ENCODE measurements at regions not wholly inside any gene's neighbourhood (a gene's known extent, or its start where the extent isn't known, plus 50 kb on each side); places are given as distances from the start of the nearest gene placed in this dataset.

- Histone ChIP-seq H3K4me3 (ENCODE audit: low read depth, low read length) (no peak overlapping the region), H3K27ac (no peak overlapping the region), H3K27me3 (ENCODE audit: insufficient read depth, low read depth, severe bottlenecking) (peaks cover 53% of the 10 kb centered on the region), H3K9me3 (ENCODE audit: severe bottlenecking) (no peaks in the 10 kb centered on the region), H3K36me3 (no peaks in the 10 kb centered on the region)
- TF ChIP-seq CTCF (IDR thresholded peaks at IDR 0.05; ENCODE audit: low read depth, low read length): no peak
- no peak for DNase-seq
Measured at GRCh38 chr20:22159276-22159675, 425.1 kb downstream of the FOXA2 start.

- TF ChIP-seq CTCF (IDR thresholded peaks at IDR 0.05; ENCODE audit: low read depth, low read length): no peak
- H3K9me3 ChIP-seq (ENCODE audit: severe bottlenecking): peaks cover 7% of the 10 kb centered on the region
- DNase-seq: no peak
- H3K36me3 ChIP-seq: no peaks in the 10 kb centered on the region
- H3K4me3 ChIP-seq (ENCODE audit: low read depth, low read length): no peak overlapping the region
- H3K27me3 ChIP-seq (ENCODE audit: insufficient read depth, low read depth, severe bottlenecking): peaks cover 5% of the 10 kb centered on the region
- H3K27ac ChIP-seq: no peak overlapping the region
Measured at GRCh38 chr20:22127587-22127986, 422.1 kb downstream of the PAX1 start.

GRCh38 chr20:22106308-22106938, 401.0 kb downstream of the PAX1 start:
- no peak for DNase-seq
- no peaks in the 10 kb centered on the region for H3K9me3 ChIP-seq (ENCODE audit: severe bottlenecking)
- TF ChIP-seq CTCF (IDR thresholded peaks at IDR 0.05; ENCODE audit: low read depth, low read length): no peak
- H3K27me3 ChIP-seq (ENCODE audit: insufficient read depth, low read depth, severe bottlenecking): peaks cover 35% of the 10 kb centered on the region
- H3K36me3 ChIP-seq: no peaks in the 10 kb centered on the region
- H3K4me3 ChIP-seq (ENCODE audit: low read depth, low read length): no peak overlapping the region
- H3K27ac ChIP-seq: no peak overlapping the region

GRCh38 chr20:22101606-22102005, 396.1 kb downstream of the PAX1 start:
- Histone ChIP-seq H3K27me3 (ENCODE audit: insufficient read depth, low read depth, severe bottlenecking) (peaks cover 37% of the 10 kb centered on the region), H3K36me3 (no peaks in the 10 kb centered on the region), H3K27ac (no peak overlapping the region), H3K9me3 (ENCODE audit: severe bottlenecking) (no peaks in the 10 kb centered on the region), H3K4me3 (ENCODE audit: low read depth, low read length) (no peak overlapping the region)
- no peak for DNase-seq
- TF ChIP-seq CTCF (IDR thresholded peaks at IDR 0.05; ENCODE audit: low read depth, low read length): no peak

- H3K27me3 ChIP-seq (ENCODE audit: insufficient read depth, low read depth, severe bottlenecking): peaks cover 34% of the 10 kb centered on the region
- no peak overlapping the region for H3K27ac ChIP-seq
- no peak for TF ChIP-seq CTCF (IDR thresholded peaks at IDR 0.05; ENCODE audit: low read depth, low read length)
- DNase-seq: no peak
- H3K9me3 ChIP-seq (ENCODE audit: severe bottlenecking): no peaks in the 10 kb centered on the region
- H3K36me3 ChIP-seq: no peaks in the 10 kb centered on the region
- H3K4me3 ChIP-seq (ENCODE audit: low read depth, low read length): no peak overlapping the region
Measured at GRCh38 chr20:22100686-22101085, 395.2 kb downstream of the PAX1 start.

GRCh38 chr20:22099348-22099747, 393.9 kb downstream of the PAX1 start:
- peaks cover 35% of the 10 kb centered on the region for H3K27me3 ChIP-seq (ENCODE audit: insufficient read depth, low read depth, severe bottlenecking)

More at GRCh38 chr20:22099348-22099747, 393.9 kb downstream of the PAX1 start:
- no peak for TF ChIP-seq CTCF (IDR thresholded peaks at IDR 0.05; ENCODE audit: low read depth, low read length)
- no peak for DNase-seq
- Histone ChIP-seq H3K9me3 (ENCODE audit: severe bottlenecking) (no peaks in the 10 kb centered on the region), H3K4me3 (ENCODE audit: low read depth, low read length) (no peak overlapping the region), H3K36me3 (no peaks in the 10 kb centered on the region), H3K27ac (no peak overlapping the region)

Measured in WERI-Rb-1 (cell line).